Medulla oblongata (tissue), 1 donor: ENCODE measurements at regions not wholly inside any gene's neighbourhood (a gene's known extent, or its start where the extent isn't known, plus 50 kb on each side); places are given as distances from the start of the nearest gene placed in this dataset.

Source experiments
- DNase-seq: peaks from one replicate; pipeline ENCODE4 v3.0.0-alpha.2; 2015; ENCODE audit errors: extremely low spot score

DNA sequence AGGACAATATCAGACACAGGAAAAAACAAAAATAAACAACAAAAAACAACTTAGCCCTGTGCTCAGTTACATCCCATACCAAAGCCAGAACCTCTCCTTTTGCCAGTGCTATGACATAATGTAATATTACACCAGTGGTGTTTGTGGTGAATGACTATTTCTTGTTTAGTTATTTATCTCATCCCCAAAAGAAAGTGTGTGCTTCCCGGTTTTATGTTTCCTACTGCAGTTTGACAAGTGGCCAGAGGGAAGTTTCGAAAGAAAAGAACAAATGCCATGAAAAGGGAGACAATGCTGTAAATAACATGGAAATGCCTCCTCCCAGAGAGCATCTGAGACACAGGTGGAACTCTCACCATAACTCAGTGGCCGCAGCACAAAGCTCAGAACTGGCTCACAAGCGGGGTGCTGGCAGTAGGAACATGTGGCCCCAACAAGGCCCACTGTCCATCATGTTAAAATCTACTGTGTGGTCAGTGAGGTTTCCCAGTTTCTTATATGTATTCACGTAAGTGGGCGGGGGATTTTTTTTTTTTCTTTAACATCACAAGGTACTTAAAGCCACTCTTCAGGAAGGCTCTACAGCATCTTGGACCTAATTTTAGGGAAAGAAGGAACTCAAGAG, 158.2 kb downstream of the BARHL2 start:
- no peak for DNase-seq

DNA sequence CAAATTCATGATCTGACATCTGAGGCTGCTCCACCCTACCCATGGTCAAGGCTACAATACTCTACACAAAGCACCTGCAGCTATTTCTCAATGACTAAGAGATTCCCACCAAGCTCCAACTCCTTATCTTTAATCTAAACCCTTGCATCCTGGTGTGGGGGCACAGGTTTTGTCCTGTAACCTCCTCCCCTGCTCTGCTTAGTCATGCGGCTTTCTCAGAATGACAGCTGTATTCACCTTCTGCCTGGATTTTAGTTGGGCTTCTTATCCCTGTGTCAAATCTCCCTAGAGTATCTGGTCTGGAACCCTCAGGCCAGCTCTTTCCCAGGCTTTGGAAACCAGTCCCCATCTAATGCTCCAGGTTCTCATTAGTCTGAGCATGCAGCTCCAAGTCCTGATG, 159.0 kb downstream of the BARHL2 start:
- no peak for DNase-seq

DNA sequence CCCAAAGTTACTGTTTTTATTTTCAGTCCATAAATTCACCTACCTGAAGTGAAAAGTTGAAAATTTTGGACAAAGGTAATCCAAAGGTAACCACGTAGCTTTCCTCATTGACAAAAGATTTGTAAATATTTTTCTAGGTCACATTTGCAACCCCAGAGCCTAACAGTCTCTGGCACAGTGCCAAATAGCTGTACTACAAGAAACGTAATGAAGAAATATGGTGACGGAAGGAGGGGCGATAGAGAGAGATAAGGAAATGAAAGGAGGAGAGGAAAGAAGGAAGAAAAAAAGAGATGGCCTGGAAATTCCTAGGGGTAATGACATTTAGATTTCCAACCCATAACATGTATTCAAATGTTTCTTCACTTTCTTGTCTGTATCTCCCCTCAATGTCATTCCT, 159.4 kb downstream of the BARHL2 start:
- no peak for DNase-seq

GRCh38 chr1:90550626-90551406, 166.3 kb downstream of the BARHL2 start:
- no peak for DNase-seq

DNA sequence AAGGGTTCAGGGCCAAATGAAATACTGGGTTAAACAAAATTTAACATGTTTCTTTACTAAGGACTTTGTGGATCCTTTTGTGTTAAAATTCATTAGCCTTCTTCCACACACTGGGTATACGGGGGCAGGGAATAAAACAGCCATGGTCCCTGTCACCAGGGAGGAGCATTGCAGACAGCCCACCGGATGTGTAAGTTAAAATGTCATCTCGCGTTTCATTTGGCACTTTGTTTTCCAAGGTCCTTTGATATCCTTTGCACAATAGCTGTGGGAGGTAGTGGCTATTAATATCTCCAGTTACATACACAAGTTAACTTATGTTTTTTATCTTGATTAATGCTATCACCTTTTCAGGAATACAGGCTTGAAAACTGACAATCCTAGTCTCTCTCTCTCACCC, 172.7 kb downstream of the BARHL2 start:
- DNase-seq, result no peak

GRCh38 chr1:90537606-90538362, 179.3 kb downstream of the BARHL2 start:
- no peak for DNase-seq

DNA sequence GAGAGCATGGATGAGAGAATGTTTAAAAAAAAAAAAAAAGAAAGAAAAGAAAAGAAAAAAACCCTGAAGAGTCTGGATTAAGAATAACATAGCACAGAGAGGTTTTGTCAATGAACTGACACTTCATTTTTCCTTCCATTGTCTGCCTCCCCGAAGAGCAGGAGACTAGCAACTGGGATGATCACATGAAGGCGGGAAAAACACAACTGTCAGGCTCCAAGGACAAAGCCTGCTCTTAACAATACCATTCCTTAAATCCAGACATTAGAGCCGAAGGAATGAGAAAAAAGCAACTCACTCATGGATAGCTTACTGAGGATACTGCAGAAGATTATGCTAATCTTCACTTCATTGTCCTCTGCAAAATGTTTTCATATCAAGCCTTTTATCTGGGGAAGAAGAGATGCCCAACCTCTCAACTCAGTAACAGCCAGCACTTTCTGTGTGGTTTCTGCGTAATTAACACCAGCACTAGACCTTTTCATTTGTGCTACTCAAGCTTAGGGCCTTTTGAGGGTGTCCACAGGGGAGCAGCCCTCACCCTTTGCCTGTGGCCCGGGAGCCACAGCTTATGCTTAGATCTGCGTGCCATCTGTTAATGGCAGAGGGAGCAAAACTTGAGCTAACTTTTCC, 182.3 kb downstream of the BARHL2 start:
- DNase-seq, result no peak

DNA sequence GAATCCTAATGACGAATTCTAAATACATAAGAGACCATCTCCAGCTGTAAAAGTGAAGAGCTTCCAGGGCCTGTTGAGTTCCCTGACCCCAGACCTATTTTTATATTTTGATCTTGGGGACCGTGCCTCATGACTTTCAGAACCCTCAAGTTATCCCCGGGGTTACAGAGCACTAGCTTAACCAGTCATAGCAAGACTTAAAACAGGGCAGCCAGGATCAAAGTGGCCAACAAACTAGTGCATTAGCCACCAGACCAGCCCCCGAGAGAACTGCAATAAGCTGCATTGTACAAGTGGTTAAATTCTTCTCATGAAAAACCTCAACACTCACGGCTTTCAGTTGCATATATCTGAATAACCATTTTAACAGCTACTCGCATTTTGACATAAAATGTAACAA, 183.0 kb downstream of the BARHL2 start:
- DNase-seq, result no peak

- DNase-seq, result no peak
These were observed 190.1 kb downstream of the BARHL2 start for GRCh38 chr1:90526954-90527353.

GRCh38 chr1:90522432-90522831, 194.7 kb downstream of the BARHL2 start:
- no peak for DNase-seq

DNA sequence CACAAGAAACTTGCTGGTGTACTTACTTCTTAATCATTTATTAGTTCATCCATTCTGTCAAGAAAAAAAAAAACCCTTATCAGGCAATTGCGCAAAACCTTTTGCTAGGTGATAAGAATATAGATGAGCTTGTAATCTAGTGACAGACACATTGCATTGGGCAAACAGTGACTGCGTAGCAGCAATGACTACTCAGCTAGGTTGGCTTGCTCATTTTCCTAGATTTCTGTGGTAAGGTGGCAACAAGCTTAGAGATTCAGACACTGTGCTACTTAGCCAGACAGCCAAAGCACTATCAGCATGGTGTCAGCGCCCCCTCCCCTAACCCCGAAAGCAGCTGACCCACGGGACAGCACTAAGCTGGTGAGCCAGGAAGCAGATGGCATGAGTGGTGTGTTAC, 203.1 kb downstream of the BARHL2 start:
- no peak for DNase-seq

GRCh38 chr1:90512441-90512840, 204.7 kb downstream of the BARHL2 start:
- DNase-seq, result no peak

- DNase-seq, result no peak
These were observed 207.0 kb downstream of the BARHL2 start for GRCh38 chr1:90510143-90510542.

DNA sequence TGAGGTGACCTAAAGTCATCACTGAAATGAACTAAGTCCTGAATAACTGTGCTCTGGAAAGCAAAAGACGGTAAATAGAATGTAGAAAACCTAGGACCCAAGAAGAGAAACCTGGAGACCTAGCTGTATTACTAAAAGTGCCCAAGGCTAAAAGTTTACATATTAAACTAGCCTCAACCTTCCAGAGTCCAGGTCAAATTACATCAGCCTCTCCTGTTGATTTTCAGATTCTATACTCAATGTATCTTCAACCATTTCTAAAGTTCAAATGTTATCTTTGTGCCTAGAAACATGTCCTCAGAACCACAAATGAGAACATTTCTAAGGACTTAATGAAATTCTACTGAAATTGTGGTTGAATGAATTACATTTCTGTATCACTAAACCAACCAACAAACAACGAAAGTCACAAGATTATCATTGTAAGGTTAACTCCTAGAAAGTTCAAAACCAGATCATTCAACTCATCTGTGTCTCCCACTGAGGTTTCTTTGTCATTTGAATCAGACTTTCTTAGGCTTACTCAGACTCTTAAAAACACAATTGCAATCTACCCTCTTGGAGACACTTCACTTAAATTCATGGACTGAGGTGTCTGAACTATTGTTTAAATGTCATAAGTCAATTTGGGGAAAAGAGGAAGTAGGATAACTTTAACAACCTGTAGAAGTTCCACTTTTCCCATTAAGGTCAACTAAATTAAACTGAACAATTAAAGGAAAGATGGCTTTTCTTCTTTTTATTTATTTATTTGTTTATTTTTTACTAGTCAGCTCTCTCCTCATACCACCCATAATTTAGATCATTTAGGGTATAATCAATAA, 207.7 kb downstream of the BARHL2 start:
- DNase-seq, result no peak

DNA sequence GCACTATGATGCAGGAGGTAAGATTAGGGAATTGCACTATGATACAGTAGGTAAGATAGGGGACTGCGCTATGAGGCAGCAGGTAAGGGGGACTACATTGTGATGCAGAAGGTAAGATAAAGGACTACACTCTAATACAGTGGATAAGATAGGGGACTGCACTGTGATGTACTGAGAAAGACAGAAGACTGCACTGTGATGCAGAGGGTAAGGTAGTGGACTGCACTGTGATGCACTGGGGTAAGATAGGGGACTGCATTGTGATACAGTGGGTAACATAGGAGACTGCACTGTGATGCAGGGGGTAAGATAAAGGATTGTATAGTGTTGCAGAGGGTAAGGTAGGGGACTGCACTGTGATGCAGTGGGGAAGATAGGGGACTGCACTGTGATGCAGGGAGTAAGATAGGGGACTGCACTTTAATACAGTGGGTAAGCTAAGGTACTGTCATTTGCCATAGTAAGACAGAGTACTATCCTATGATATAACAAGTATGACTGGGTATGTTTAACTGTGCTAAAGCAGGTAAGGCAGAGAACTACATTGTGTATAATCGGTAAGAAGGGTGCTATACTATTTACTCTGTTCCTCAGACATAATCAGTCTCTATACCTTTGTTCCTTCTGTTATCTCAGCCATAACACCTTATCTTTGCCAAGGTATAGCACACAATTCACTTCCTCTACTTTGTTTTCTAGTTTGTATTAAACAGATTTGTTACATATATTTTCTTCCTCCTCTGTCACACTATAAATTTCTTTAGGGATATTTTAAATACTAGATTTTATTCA, 208.5 kb downstream of the BARHL2 start:
- DNase-seq, result no peak

DNA sequence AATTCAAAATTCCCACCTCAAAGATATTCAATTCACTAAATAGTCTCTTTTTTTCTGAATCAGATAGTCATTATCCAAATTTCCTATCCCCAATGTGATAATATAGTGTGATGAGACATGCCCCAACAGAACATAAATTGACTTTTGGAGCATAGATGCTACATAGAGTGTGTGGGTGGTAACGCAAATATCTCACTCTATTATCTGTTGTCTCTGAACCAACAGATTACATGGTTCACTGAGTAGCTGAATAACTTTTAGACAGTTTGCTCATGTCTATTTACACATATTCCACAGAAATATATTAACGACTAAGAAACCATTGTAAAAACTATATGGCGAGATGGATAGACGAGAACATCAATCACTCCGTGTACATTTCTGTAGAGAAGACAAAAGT, 209.9 kb downstream of the BARHL2 start:
- DNase-seq, result no peak

GRCh38 chr1:90505806-90506205, 211.3 kb downstream of the BARHL2 start:
- no peak for DNase-seq

DNA sequence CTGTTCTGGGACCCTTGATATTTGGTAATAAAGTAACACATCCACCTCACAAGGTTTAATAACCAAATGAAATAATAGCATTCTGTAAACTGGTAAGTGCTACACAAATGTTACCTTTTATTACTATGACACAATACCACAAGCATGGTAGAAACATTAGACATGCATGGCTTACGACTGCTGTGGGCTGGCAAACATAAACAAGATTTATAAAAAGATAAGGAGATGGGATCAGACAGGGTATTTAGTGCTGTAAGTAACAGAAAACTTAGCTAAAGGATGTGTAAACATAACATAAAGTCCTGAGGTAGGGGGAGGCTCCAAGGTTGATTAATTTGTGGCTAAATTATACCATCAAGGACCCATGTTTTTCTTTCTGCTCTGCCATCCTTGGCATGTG, 212.6 kb downstream of the BARHL2 start:
- DNase-seq, result no peak

- DNase-seq, result no peak
These were observed 214.4 kb downstream of the BARHL2 start for GRCh38 chr1:90502696-90503095.

- DNase-seq, result no peak
These were observed 214.9 kb downstream of the BARHL2 start for GRCh38 chr1:90502194-90502593.

- no peak for DNase-seq
These were observed 215.8 kb downstream of the BARHL2 start for GRCh38 chr1:90501281-90501680.
